Testis (tissue), 2 donors: ENCODE measurements at regions not wholly inside any gene's neighbourhood (a gene's known extent, or its start where the extent isn't known, plus 50 kb on each side); places are given as distances from the start of the nearest gene placed in this dataset.

Source experiments
- DNase-seq: peaks from one replicate; pipeline ENCODE4 v3.0.0-alpha.2; 2019
- H3K27ac ChIP-seq, 2 donors: fragments of 200-600 bp; sonication (generic); one replicate each; pipeline ENCODE4 v1.5.1; 2019
- H3K27me3 ChIP-seq: fragments of 200-600 bp; sonication (generic); one replicate; pipeline ENCODE4 v1.5.1; 2019
- H3K36me3 ChIP-seq: fragments of 200-600 bp; sonication (generic); one replicate; pipeline ENCODE4 v1.5.1; 2017; ENCODE audit warnings: low read depth; ENCODE audit errors: missing control alignments
- H3K4me1 ChIP-seq: fragments of 200-600 bp; sonication (generic); one replicate; pipeline ENCODE4 v1.5.1; 2019
- H3K4me3 ChIP-seq, 2 donors: fragments of 200-600 bp; sonication (generic); one replicate each; pipeline ENCODE4 v1.5.1; 2017 to 2019
- H3K9me3 ChIP-seq: fragments of 200-600 bp; sonication (generic); one replicate; pipeline ENCODE4 v1.5.1; 2017
- CTCF ChIP-seq, 3 experiments: fragments of 450-650 bp in 2 of 3; fragments of 200-600 bp in 1 of 3; sonication (generic) in 1 of 3; IDR thresholded peaks; one replicate each; pipeline ENCODE4 v1.5.1; 2016 to 2019; ENCODE audit warnings: antibody characterized with exemption in 3 of 3, mild to moderate bottlenecking in 2 of 3, moderate library complexity in 1 of 3
- POLR2A ChIP-seq: fragments of 450-650 bp; IDR thresholded peaks from one replicate; pipeline ENCODE4 v1.6.1; 2017; ENCODE audit warnings: antibody characterized with exemption, mild to moderate bottlenecking, moderate library complexity
- WGBS, 2 donors: methylation state at CpG; one replicate each; pipeline ENCODE4 v1.1.5; 2018; 5-methylcytosine and 5-hydroxymethylcytosine counted together
- intact Hi-C: fragments of 100-400 bp; cut with DNase I; formaldehyde crosslinking; loops from one replicate; pipeline ENCODE4 v1.15.1; 2023; ENCODE audit warnings: low total_unique reads

GRCh38 chr14:34024768-34025144 lies 73.9 kb upstream of the EGLN3 start:
- intact Hi-C loops = no loop called here
- no peak overlapping the region for H3K27ac ChIP-seq
- H3K4me3 ChIP-seq = no peak overlapping the region
- peaks cover 6% of the 10 kb centered on the region for H3K4me1 ChIP-seq
- no peaks in the 10 kb centered on the region for H3K36me3 ChIP-seq
- DNase-seq = no peak
- no peaks in the 10 kb centered on the region for H3K9me3 ChIP-seq
- TF ChIP-seq POLR2A (no peak), CTCF (IDR thresholded peaks at IDR 0.05) (no peak)
- no peaks in the 10 kb centered on the region for H3K27me3 ChIP-seq
- WGBS, 2 donors = 40 to 82% methylated on average over 2 of the region's 2 CpGs

- WGBS, 2 donors = 63 to 90% methylated on average over 13 of the region's 13 CpGs
- H3K27me3 ChIP-seq = no peaks in the 10 kb centered on the region
- H3K9me3 ChIP-seq = no peaks in the 10 kb centered on the region
- no peaks in the 10 kb centered on the region for H3K4me1 ChIP-seq
- no peak overlapping the region for H3K27ac ChIP-seq
- intact Hi-C loops = no loop called here
- H3K4me3 ChIP-seq = peak overlapping the region in 1 of 2 donors; percentile 4
- DNase-seq = no peak
- H3K36me3 ChIP-seq = no peaks in the 10 kb centered on the region
- TF ChIP-seq POLR2A = no peak
- no peak for TF ChIP-seq CTCF (IDR thresholded peaks at IDR 0.05)
These were observed 73.2 kb upstream of the EGLN3 start for GRCh38 chr14:34023824-34024767.

GRCh38 chr14:34021096-34021495 lies 70.2 kb upstream of the EGLN3 start:
- Histone ChIP-seq H3K27ac (no peak overlapping the region), H3K9me3 (no peaks in the 10 kb centered on the region), H3K4me1 (no peaks in the 10 kb centered on the region), H3K36me3 (no peaks in the 10 kb centered on the region), H3K27me3 (no peaks in the 10 kb centered on the region), H3K4me3 (no peak overlapping the region)
- no peak for TF ChIP-seq CTCF (IDR thresholded peaks at IDR 0.05)
- intact Hi-C loops = no loop called here
- 83 to 100% methylated on average over 3 of the region's 3 CpGs for WGBS, 2 donors
- DNase-seq = no peak

- Histone ChIP-seq H3K9me3 (no peaks in the 10 kb centered on the region), H3K4me3 (no peak overlapping the region), H3K4me1 (no peaks in the 10 kb centered on the region), H3K27me3 (no peaks in the 10 kb centered on the region), H3K27ac (no peak overlapping the region), H3K36me3 (no peaks in the 10 kb centered on the region)
- intact Hi-C loops = no loop called here
- 61 to 74% methylated on average over 3 of the region's 3 CpGs for WGBS, 2 donors
- no peak for DNase-seq
- no peak for TF ChIP-seq CTCF (IDR thresholded peaks at IDR 0.05)
- no peak for TF ChIP-seq POLR2A
These were observed 69.1 kb upstream of the EGLN3 start for GRCh38 chr14:34020014-34020413.
